ENCODE measurements at regions not wholly inside any gene's neighbourhood (a gene's known extent, or its start where the extent isn't known, plus 50 kb on each side); places are given as distances from the start of the nearest gene placed in this dataset.

- Histone ChIP-seq H3K9me3 (no peaks in the 10 kb centered on the region), H3K4me3 (no peak overlapping the region), H3K4me1 (ENCODE audit: low read depth) (no peaks in the 10 kb centered on the region), H3K36me3 (ENCODE audit: low read depth) (no peaks in the 10 kb centered on the region)
- no peak for TF ChIP-seq CTCF (IDR thresholded peaks at IDR 0.05)
- DNase-seq (no peak), ATAC-seq (no peak)
- intact Hi-C loops (cut with DNase I, micrococcal nuclease): no loop called here
These were observed 56.6 kb upstream of the UGP2 start for GRCh38 chr2:63785096-63785495.

- H3K9me3 ChIP-seq: no peaks in the 10 kb centered on the region
- DNase-seq (no peak), ATAC-seq (no peak)
- H3K4me3 ChIP-seq: no peak overlapping the region
- intact Hi-C loops (cut with DNase I, micrococcal nuclease): no loop called here
- TF ChIP-seq CTCF (IDR thresholded peaks at IDR 0.05): no peak
- H3K36me3 ChIP-seq (ENCODE audit: low read depth): no peaks in the 10 kb centered on the region
- H3K4me1 ChIP-seq (ENCODE audit: low read depth): no peaks in the 10 kb centered on the region
These were observed 55.2 kb upstream of the UGP2 start for GRCh38 chr2:63786471-63786870.

GRCh38 chr2:63788071-63788470 is 53.6 kb upstream of the UGP2 start:
- Histone ChIP-seq H3K9me3 (no peaks in the 10 kb centered on the region), H3K36me3 (ENCODE audit: low read depth) (no peaks in the 10 kb centered on the region), H3K4me1 (ENCODE audit: low read depth) (no peaks in the 10 kb centered on the region), H3K4me3 (no peak overlapping the region)
- DNase-seq: no peak
- ATAC-seq: peak; percentile 50
- no peak for TF ChIP-seq CTCF (IDR thresholded peaks at IDR 0.05)
- intact Hi-C loops (cut with DNase I, micrococcal nuclease): no loop called here

- Histone ChIP-seq H3K4me3 (no peak overlapping the region), H3K9me3 (no peaks in the 10 kb centered on the region), H3K36me3 (ENCODE audit: low read depth) (no peaks in the 10 kb centered on the region), H3K4me1 (ENCODE audit: low read depth) (no peaks in the 10 kb centered on the region)
- ATAC-seq (no peak), DNase-seq (no peak)
- TF ChIP-seq CTCF (IDR thresholded peaks at IDR 0.05): no peak
- intact Hi-C loops (cut with DNase I, micrococcal nuclease): no loop called here
These were observed 52.2 kb upstream of the UGP2 start for GRCh38 chr2:63789338-63790020.

- no peaks in the 10 kb centered on the region for H3K9me3 ChIP-seq
- intact Hi-C loops (cut with DNase I, micrococcal nuclease): no loop called here
- ATAC-seq: no peak
- no peak overlapping the region for H3K4me3 ChIP-seq
- DNase-seq: no peak
- TF ChIP-seq CTCF (IDR thresholded peaks at IDR 0.05): no peak
- no peaks in the 10 kb centered on the region for H3K36me3 ChIP-seq (ENCODE audit: low read depth)
- H3K4me1 ChIP-seq (ENCODE audit: low read depth): no peaks in the 10 kb centered on the region
These were observed 51.2 kb upstream of the UGP2 start for GRCh38 chr2:63790491-63790890.

GRCh38 chr2:63790906-63791305 is 50.8 kb upstream of the UGP2 start:
- TF ChIP-seq CTCF (IDR thresholded peaks at IDR 0.05): no peak
- no peaks in the 10 kb centered on the region for H3K9me3 ChIP-seq
- intact Hi-C loops (cut with DNase I, micrococcal nuclease): no loop called here
- ATAC-seq (peak; percentile 31), DNase-seq (no peak)
- H3K4me3 ChIP-seq: no peak overlapping the region
- no peaks in the 10 kb centered on the region for H3K4me1 ChIP-seq (ENCODE audit: low read depth)
- no peaks in the 10 kb centered on the region for H3K36me3 ChIP-seq (ENCODE audit: low read depth)
